ENCODE measurements at regions not wholly inside any gene's neighbourhood (a gene's known extent, or its start where the extent isn't known, plus 50 kb on each side); places are given as distances from the start of the nearest gene placed in this dataset.

DNA sequence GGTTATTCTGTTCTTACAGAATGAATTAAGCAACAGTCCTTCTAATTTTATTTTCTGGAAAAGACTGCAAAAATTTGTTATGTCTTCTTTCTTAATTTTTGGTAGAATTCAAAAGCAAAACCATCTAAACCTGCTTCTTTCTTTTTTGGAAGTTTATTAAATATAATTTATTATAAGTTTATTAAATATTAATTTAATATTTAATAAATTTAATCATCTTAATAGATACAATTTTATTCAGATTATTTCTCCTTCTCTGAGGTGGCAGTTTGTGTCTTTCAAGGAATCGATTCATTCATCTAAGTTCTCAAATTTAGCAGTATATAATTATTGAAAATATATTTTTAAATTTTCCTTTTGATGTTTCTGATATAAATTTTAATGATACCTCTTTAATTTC lies 837.5 kb upstream of the LRRC4C start:
- Histone ChIP-seq H3K4me3 (no peak overlapping the region), H3K27me3 (no peaks in the 10 kb centered on the region), H3K9me3 (no peaks in the 10 kb centered on the region), H3K27ac (no peak overlapping the region), H3K36me3 (no peaks in the 10 kb centered on the region), H3K4me1 (no peaks in the 10 kb centered on the region)
- in situ Hi-C loops (cut with MboI; ENCODE audit: low pct_ligation_motif_present in 1 of 4, low pct_unique_long_range_greater_than_20kb in 1 of 4, low sequenced_read_pairs in 3 of 4) = no loop called here
- TF ChIP-seq POLR2A (IDR thresholded peaks at IDR 0.05) = no peak
- TF ChIP-seq POLR2AphosphoS5 (IDR thresholded peaks at IDR 0.05) = no peak
- no peak for TF ChIP-seq EP300 (IDR thresholded peaks at IDR 0.05; ENCODE audit: low read depth)
- no peak for TF ChIP-seq CTCF (IDR thresholded peaks at IDR 0.05)
- DNase-seq = no peak
- intact Hi-C loops (cut with DNase I; ENCODE audit: low total_unique reads) = no loop called here
- 88% methylated on average over 1 of the region's 1 CpG for WGBS, 2 donors (ENCODE audit: low coverage in 1 of 2)

- H3K4me3 ChIP-seq = no peak overlapping the region
- H3K27ac ChIP-seq = no peak overlapping the region
- DNase-seq = no peak
- 85 to 89% methylated on average over 1 of the region's 1 CpG for WGBS, 2 donors (ENCODE audit: low coverage in 1 of 2)
- no peaks in the 10 kb centered on the region for H3K27me3 ChIP-seq
- in situ Hi-C loops (cut with MboI; ENCODE audit: low pct_ligation_motif_present in 1 of 4, low pct_unique_long_range_greater_than_20kb in 1 of 4, low sequenced_read_pairs in 3 of 4) (no loop called here), intact Hi-C loops (cut with DNase I; ENCODE audit: low total_unique reads) (no loop called here)
- no peaks in the 10 kb centered on the region for H3K4me1 ChIP-seq
- H3K9me3 ChIP-seq = no peaks in the 10 kb centered on the region
- no peaks in the 10 kb centered on the region for H3K36me3 ChIP-seq
- no peak for TF ChIP-seq POLR2A (IDR thresholded peaks at IDR 0.05)
- TF ChIP-seq CTCF (IDR thresholded peaks at IDR 0.05) = no peak
- TF ChIP-seq EP300 (IDR thresholded peaks at IDR 0.05; ENCODE audit: low read depth) = no peak
- no peak for TF ChIP-seq POLR2AphosphoS5 (IDR thresholded peaks at IDR 0.05)
These were observed 840.3 kb upstream of the LRRC4C start for GRCh38 chr11:42299780-42300179.

DNA sequence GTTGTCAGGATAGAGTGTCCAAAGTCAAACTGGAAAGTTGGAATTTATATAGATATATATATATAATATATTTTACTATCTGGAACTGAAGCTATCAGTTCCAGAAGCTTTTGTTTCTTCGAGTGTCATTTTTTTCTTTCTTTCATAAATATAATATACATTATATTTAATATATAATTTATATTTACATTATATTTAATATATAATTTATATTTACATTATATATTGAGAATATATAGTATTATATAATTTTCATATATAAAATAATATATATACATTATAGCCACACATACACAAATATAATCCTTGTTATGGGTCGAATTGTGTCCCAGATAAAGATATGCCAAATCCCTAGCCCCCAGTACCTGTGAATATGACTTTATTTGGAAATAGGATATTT lies 842.3 kb upstream of the LRRC4C start:
- Histone ChIP-seq H3K4me3 (no peak overlapping the region), H3K27me3 (no peaks in the 10 kb centered on the region), H3K36me3 (no peaks in the 10 kb centered on the region), H3K4me1 (no peaks in the 10 kb centered on the region), H3K9me3 (no peaks in the 10 kb centered on the region), H3K27ac (no peak overlapping the region)
- in situ Hi-C loops (cut with MboI; ENCODE audit: low pct_ligation_motif_present in 1 of 4, low pct_unique_long_range_greater_than_20kb in 1 of 4, low sequenced_read_pairs in 3 of 4) = no loop called here
- TF ChIP-seq POLR2A (IDR thresholded peaks at IDR 0.05) (no peak), EP300 (IDR thresholded peaks at IDR 0.05; ENCODE audit: low read depth) (no peak), POLR2AphosphoS5 (IDR thresholded peaks at IDR 0.05) (no peak), CTCF (IDR thresholded peaks at IDR 0.05) (no peak)
- DNase-seq = no peak
- 68 to 78% methylated on average over 2 of the region's 2 CpGs for WGBS, 2 donors (ENCODE audit: low coverage in 1 of 2)
- intact Hi-C loops (cut with DNase I; ENCODE audit: low total_unique reads) = no loop called here

- no peak for DNase-seq
- H3K4me1 ChIP-seq = no peaks in the 10 kb centered on the region
- no peaks in the 10 kb centered on the region for H3K27me3 ChIP-seq
- H3K9me3 ChIP-seq = no peaks in the 10 kb centered on the region
- in situ Hi-C loops (cut with MboI; ENCODE audit: low pct_ligation_motif_present in 1 of 4, low pct_unique_long_range_greater_than_20kb in 1 of 4, low sequenced_read_pairs in 3 of 4) = no loop called here
- no peak overlapping the region for H3K4me3 ChIP-seq
- intact Hi-C loops (cut with DNase I; ENCODE audit: low total_unique reads) = no loop called here
- TF ChIP-seq POLR2A (IDR thresholded peaks at IDR 0.05) (no peak), POLR2AphosphoS5 (IDR thresholded peaks at IDR 0.05) (no peak), CTCF (IDR thresholded peaks at IDR 0.05) (no peak), EP300 (IDR thresholded peaks at IDR 0.05; ENCODE audit: low read depth) (no peak)
- H3K27ac ChIP-seq = no peak overlapping the region
- WGBS, 2 donors (ENCODE audit: low coverage in 1 of 2) = 43 to 57% methylated on average over 2 to 3 of the region's 3 CpGs
- no peaks in the 10 kb centered on the region for H3K36me3 ChIP-seq
These were observed 852.1 kb upstream of the LRRC4C start for GRCh38 chr11:42311514-42311913.

Data from transverse colon (tissue), 4 donors.